IPS DF 4.7 (cell line): ENCODE measurements at regions not wholly inside any gene's neighbourhood (a gene's known extent, or its start where the extent isn't known, plus 50 kb on each side); places are given as distances from the start of the nearest gene placed in this dataset.
"Not testable (repeated sequence)": the region's sequence is repeated elsewhere in the genome, so short reads cannot be mapped to it uniquely, and the experiment has no call there.

ENCODE experiments used
- DNase-seq: peaks from one replicate; pipeline ENCODE4 v3.0.0-alpha.2; 2013; ENCODE audit warnings: low spot score; ENCODE audit errors: extremely low read depth

- no peak for DNase-seq
These were observed 509.6 kb upstream of the RAB6C start for GRCh38 chr2:129469871-129470270.

- no peak for DNase-seq
These were observed 500.5 kb upstream of the RAB6C start for GRCh38 chr2:129478902-129479517.

- no peak for DNase-seq
These were observed 499.6 kb upstream of the RAB6C start for GRCh38 chr2:129479892-129480291.

GRCh38 chr2:129480790-129481189, 498.7 kb upstream of the RAB6C start:
- no peak for DNase-seq

- DNase-seq = no peak
These were observed 497.9 kb upstream of the RAB6C start for GRCh38 chr2:129481306-129482219.

- no peak for DNase-seq
These were observed 496.8 kb upstream of the RAB6C start for GRCh38 chr2:129482626-129483025.

GRCh38 chr2:129483366-129483765, 496.1 kb upstream of the RAB6C start:
- DNase-seq = no peak

- DNase-seq = no peak
These were observed 494.2 kb upstream of the RAB6C start for GRCh38 chr2:129484999-129485897.

GRCh38 chr2:129488376-129488775, 491.1 kb upstream of the RAB6C start:
- DNase-seq = no peak

- no peak for DNase-seq
These were observed 488.8 kb upstream of the RAB6C start for GRCh38 chr2:129490641-129491040.

- no peak for DNase-seq
These were observed 488.2 kb upstream of the RAB6C start for GRCh38 chr2:129491308-129491707.

- DNase-seq = no peak
These were observed 486.9 kb upstream of the RAB6C start for GRCh38 chr2:129492548-129492947.

GRCh38 chr2:129499747-129500146, 479.7 kb upstream of the RAB6C start:
- no peak for DNase-seq

GRCh38 chr2:129502781-129503180, 476.7 kb upstream of the RAB6C start:
- no peak for DNase-seq

- DNase-seq = no peak
These were observed 474.8 kb upstream of the RAB6C start for GRCh38 chr2:129504646-129505045.

- no peak for DNase-seq
These were observed 460.5 kb upstream of the RAB6C start for GRCh38 chr2:129518937-129519336.

- not testable (repeated sequence) for DNase-seq
These were observed 447.3 kb upstream of the RAB6C start for GRCh38 chr2:129532158-129532557.

GRCh38 chr2:129548880-129549279, 430.6 kb upstream of the RAB6C start:
- DNase-seq = no peak

GRCh38 chr2:129550536-129550935, 428.9 kb upstream of the RAB6C start:
- no peak for DNase-seq

GRCh38 chr2:129554373-129554772, 425.1 kb upstream of the RAB6C start:
- DNase-seq = no peak

GRCh38 chr2:129559101-129559500, 420.4 kb upstream of the RAB6C start:
- no peak for DNase-seq
